Type B pancreatic cell (in vitro differentiated cells): ENCODE measurements at regions not wholly inside any gene's neighbourhood (a gene's known extent, or its start where the extent isn't known, plus 50 kb on each side); places are given as distances from the start of the nearest gene placed in this dataset.

Source experiments
- DNase-seq: peaks from one replicate; pipeline ENCODE4 v3.0.0; 2021; ENCODE audit warnings: mixed read lengths; ENCODE audit not compliant: unreplicated experiment; ENCODE audit errors: extremely low spot score
- H3K27ac Mint-ChIP-seq: 2 replicates; pipeline ENCODE4 v1.8.0; 2021; ENCODE audit warnings: mild to moderate bottlenecking, mixed read lengths
- H3K27me3 Mint-ChIP-seq: 2 replicates; pipeline ENCODE4 v1.8.0; 2021; ENCODE audit warnings: mixed read lengths
- H3K36me3 Mint-ChIP-seq: 2 replicates; pipeline ENCODE4 v1.8.0; 2021; ENCODE audit warnings: mixed read lengths
- H3K4me1 Mint-ChIP-seq: one replicate; pipeline ENCODE4 v1.8.0; 2021; ENCODE audit warnings: mixed read lengths; ENCODE audit not compliant: unreplicated experiment
- H3K4me3 Mint-ChIP-seq: 2 replicates; pipeline ENCODE4 v1.8.0; 2021; ENCODE audit warnings: mild to moderate bottlenecking, mixed read lengths
- H3K9me3 Mint-ChIP-seq: 2 replicates; pipeline ENCODE4 v1.8.0; 2021; ENCODE audit warnings: mixed read lengths
- CTCF ChIP-seq: fragments of 200-600 bp; sonication (generic); conservative IDR thresholded peaks from 2 replicates; pipeline ENCODE4 v1.5.0; 2021; ENCODE audit warnings: antibody characterized with exemption, mild to moderate bottlenecking

- Mint-ChIP-seq H3K4me1 (no peaks in the 10 kb centered on the region), H3K9me3 (no peaks in the 10 kb centered on the region), H3K4me3 (no peak overlapping the region), H3K36me3 (no peaks in the 10 kb centered on the region), H3K27ac (no peak overlapping the region), H3K27me3 (no peaks in the 10 kb centered on the region)
- no peak for TF ChIP-seq CTCF
- no peak for DNase-seq
Observed at GRCh38 chr3:95036526-95037021, 973.7 kb downstream of the NSUN3 start.

- H3K27me3 Mint-ChIP-seq = no peaks in the 10 kb centered on the region
- no peak for DNase-seq
- H3K9me3 Mint-ChIP-seq = no peaks in the 10 kb centered on the region
- no peak overlapping the region for H3K4me3 Mint-ChIP-seq
- H3K4me1 Mint-ChIP-seq = no peaks in the 10 kb centered on the region
- H3K27ac Mint-ChIP-seq = no peak overlapping the region
- H3K36me3 Mint-ChIP-seq = no peaks in the 10 kb centered on the region
- no peak for TF ChIP-seq CTCF
Observed at GRCh38 chr3:95037097-95037496, 974.2 kb downstream of the NSUN3 start.

- Mint-ChIP-seq H3K27me3 (no peaks in the 10 kb centered on the region), H3K27ac (no peak overlapping the region), H3K4me3 (no peak overlapping the region), H3K36me3 (no peaks in the 10 kb centered on the region), H3K9me3 (no peaks in the 10 kb centered on the region), H3K4me1 (no peaks in the 10 kb centered on the region)
- no peak for TF ChIP-seq CTCF
- no peak for DNase-seq
Observed at GRCh38 chr3:95037927-95038326, 975.1 kb downstream of the NSUN3 start.

- Mint-ChIP-seq H3K4me1 (peaks cover 4% of the 10 kb centered on the region), H3K27me3 (no peaks in the 10 kb centered on the region), H3K27ac (no peak overlapping the region), H3K4me3 (no peak overlapping the region), H3K36me3 (no peaks in the 10 kb centered on the region), H3K9me3 (no peaks in the 10 kb centered on the region)
- no peak for DNase-seq
- TF ChIP-seq CTCF = no peak
Observed at GRCh38 chr3:95044101-95044500, 981.2 kb downstream of the NSUN3 start.

- H3K4me1 Mint-ChIP-seq = peaks cover 4% of the 10 kb centered on the region
- no peak for DNase-seq
- no peak for TF ChIP-seq CTCF
- H3K36me3 Mint-ChIP-seq = no peaks in the 10 kb centered on the region
- no peak overlapping the region for H3K4me3 Mint-ChIP-seq
- no peaks in the 10 kb centered on the region for H3K9me3 Mint-ChIP-seq
- H3K27me3 Mint-ChIP-seq = no peaks in the 10 kb centered on the region
- no peak overlapping the region for H3K27ac Mint-ChIP-seq
Observed at GRCh38 chr3:95048564-95048963, 985.7 kb downstream of the NSUN3 start.

GRCh38 chr3:95049841-95050240, 987.0 kb downstream of the NSUN3 start:
- Mint-ChIP-seq H3K36me3 (no peaks in the 10 kb centered on the region), H3K27ac (no peak overlapping the region), H3K4me1 (peaks cover 4% of the 10 kb centered on the region), H3K27me3 (no peaks in the 10 kb centered on the region), H3K4me3 (no peak overlapping the region), H3K9me3 (no peaks in the 10 kb centered on the region)
- no peak for DNase-seq
- TF ChIP-seq CTCF = no peak
